Pancreas (tissue), 10 donors: ENCODE measurements at regions not wholly inside any gene's neighbourhood (a gene's known extent, or its start where the extent isn't known, plus 50 kb on each side); places are given as distances from the start of the nearest gene placed in this dataset.
A peak's percentile ranks its signal among the peaks of the same experiment; 100 is the strongest.

Experiments
- ATAC-seq, 4 donors: fragments of 200-7000 bp; cut with Tn5 transposase; one replicate each; pipeline versions ENCODE4 v1.8.0 to v1.9.1; 2020; ENCODE audit warnings: mild to moderate bottlenecking in 4 of 4, moderate library complexity in 4 of 4
- DNase-seq, 6 donors: peaks; one replicate each; pipeline ENCODE4 v3.0.0-alpha.2; 2020
- FAIRE-seq: peaks from 2 replicates; lab custom pipeline; 2012; peaks lifted over from hg19 to GRCh38; lab: Jason Lieb, UNC
- H3K27ac ChIP-seq, 4 donors: fragments of 200-600 bp; sonication (generic); 1 replicate in 3 of 4; 2 replicates in 1 of 4; pipeline versions ENCODE4 v1.5.0 to v1.8.0; 2020
- H3K27me3 ChIP-seq, 4 donors: fragments of 200-600 bp; one replicate each; pipeline ENCODE4 v1.8.0; 2021
- H3K36me3 ChIP-seq, 3 donors: fragments of 200-600 bp; sonication (generic) in 1 of 3; one replicate each; pipeline versions ENCODE4 v1.5.0 to v1.8.0; 2020 to 2021
- H3K4me1 ChIP-seq, 3 donors: fragments of 200-600 bp; one replicate each; pipeline ENCODE4 v1.8.0; 2021
- H3K4me3 ChIP-seq, 4 donors: fragments of 200-600 bp; sonication (generic) in 2 of 4; one replicate each; pipeline versions ENCODE4 v1.5.0 to v1.8.0; 2020 to 2021
- H3K9me3 ChIP-seq, 4 donors: fragments of 200-600 bp; one replicate each; pipeline ENCODE4 v1.8.0; 2021
- CTCF ChIP-seq, 4 donors: fragments of 200-600 bp; sonication (generic) in 3 of 4; IDR thresholded peaks; one replicate each; pipeline versions ENCODE4 v1.5.0 to v1.8.0; 2021; ENCODE audit warnings: antibody characterized with exemption in 4 of 4
- WGBS, 2 donors: extraction: QIAGEN DNeasy Blood & Tissue Kit; methylation state at CpG; one replicate each; pipeline ENCODE4 v1.1.7; 2013; 5-methylcytosine and 5-hydroxymethylcytosine counted together
- intact Hi-C, 3 donors: fragments of 100-400 bp; cut with DNase I; formaldehyde crosslinking; loops; one replicate each; pipeline versions ENCODE4 v1.11.1 to v1.14.2; 2022
- donor health status: healthy with polysubstance abuse.
- donor health status: DM: no; HTN: no; CAD: no; lungs with moderate emphysema.
- donor health status: DM: no; HTN: no; CAD: no.
- donor health status: control.
- donor health status: control.
- donor health status: Bipolar disorder and iron deficiency.
- donor health status: DM: yes; HTN: yes; CAD: no.
- donor health status: DM: no; HTN: no; CAD: no.
- donor health status: DM: no; HTN: no; CAD: no.
- donor health status: DM: yes; HTN: yes; CAD: no.

- intact Hi-C loops: no loop called here
- ATAC-seq: no peak
- no peaks in the 10 kb centered on the region for H3K4me1 ChIP-seq
- WGBS, 2 donors: 2 to 5% methylated on average over 4 of the region's 4 CpGs
- DNase-seq: no peak
- H3K27ac ChIP-seq: no peak overlapping the region
- no peaks in the 10 kb centered on the region for H3K36me3 ChIP-seq
- no peaks in the 10 kb centered on the region for H3K9me3 ChIP-seq
- no peak overlapping the region for H3K4me3 ChIP-seq
- FAIRE-seq: no peak
- TF ChIP-seq CTCF (IDR thresholded peaks at IDR 0.05): no peak
- no peaks in the 10 kb centered on the region for H3K27me3 ChIP-seq
Measured at GRCh38 chr16:61002479-61003204, 1033.6 kb downstream of the CDH8 start.

GRCh38 chr16:60991886-60992285 is 1044.4 kb downstream of the CDH8 start:
- Histone ChIP-seq H3K4me3 (no peak overlapping the region), H3K36me3 (no peaks in the 10 kb centered on the region), H3K9me3 (no peaks in the 10 kb centered on the region), H3K27me3 (no peaks in the 10 kb centered on the region), H3K4me1 (no peaks in the 10 kb centered on the region), H3K27ac (no peak overlapping the region)
- no peak for TF ChIP-seq CTCF (IDR thresholded peaks at IDR 0.05)
- DNase-seq (no peak), ATAC-seq (no peak), FAIRE-seq (no peak)
- intact Hi-C loops: no loop called here

- ATAC-seq: no peak
- no peak for TF ChIP-seq CTCF (IDR thresholded peaks at IDR 0.05)
- FAIRE-seq: no peak
Measured at GRCh38 chr16:60989592-60989991, 1046.6 kb downstream of the CDH8 start.

GRCh38 chr16:60979119-60979518 is 1057.1 kb downstream of the CDH8 start:
- FAIRE-seq (no peak), DNase-seq (peak in 1 of 6 donors; percentile 39), ATAC-seq (no peak)
- 58% methylated on average over 2 of the region's 2 CpGs for WGBS, 2 donors
- Histone ChIP-seq H3K36me3 (no peaks in the 10 kb centered on the region), H3K9me3 (no peaks in the 10 kb centered on the region), H3K27me3 (no peaks in the 10 kb centered on the region), H3K4me3 (no peak overlapping the region), H3K27ac (no peak overlapping the region), H3K4me1 (no peaks in the 10 kb centered on the region)
- no peak for TF ChIP-seq CTCF (IDR thresholded peaks at IDR 0.05)
- intact Hi-C loops: no loop called here

More at GRCh38 chr16:60989592-60989991, 1046.6 kb downstream of the CDH8 start:
- no peaks in the 10 kb centered on the region for H3K9me3 ChIP-seq
- DNase-seq: no peak
- H3K36me3 ChIP-seq: no peaks in the 10 kb centered on the region
- WGBS, 2 donors: 37 to 47% methylated on average over 5 of the region's 5 CpGs
- no peak overlapping the region for H3K4me3 ChIP-seq
- H3K4me1 ChIP-seq: no peaks in the 10 kb centered on the region
- intact Hi-C loops: no loop called here
- H3K27ac ChIP-seq: no peak overlapping the region
- no peaks in the 10 kb centered on the region for H3K27me3 ChIP-seq

GRCh38 chr16:60949800-60950199 is 1086.4 kb downstream of the CDH8 start:
- Histone ChIP-seq H3K27me3 (no peaks in the 10 kb centered on the region), H3K9me3 (no peaks in the 10 kb centered on the region), H3K4me3 (no peak overlapping the region), H3K36me3 (no peaks in the 10 kb centered on the region), H3K4me1 (no peaks in the 10 kb centered on the region), H3K27ac (no peak overlapping the region)
- intact Hi-C loops: no loop called here
- TF ChIP-seq CTCF (IDR thresholded peaks at IDR 0.05): no peak
- DNase-seq (no peak), ATAC-seq (no peak), FAIRE-seq (no peak)
- WGBS, 2 donors: 42 to 49% methylated on average over 5 of the region's 5 CpGs
